Left lung (tissue), 4 donors: ENCODE measurements at regions not wholly inside any gene's neighbourhood (a gene's known extent, or its start where the extent isn't known, plus 50 kb on each side); places are given as distances from the start of the nearest gene placed in this dataset.

ENCODE experiments used
- ATAC-seq: fragments of 200-7000 bp; cut with Tn5 transposase; one replicate; pipeline ENCODE4 v1.9.1; 2020; ENCODE audit warnings: moderate library complexity
- DNase-seq, 4 donors: peaks; one replicate each; pipeline ENCODE4 v3.0.0-alpha.2; 2013 to 2020
- H3K27ac ChIP-seq, 2 donors: fragments of 200-600 bp; sonication (generic) in 1 of 2; one replicate each; pipeline versions ENCODE4 v1.5.0 to v1.8.0; 2020 to 2021
- H3K27me3 ChIP-seq, 2 donors: fragments of 200-600 bp; sonication (generic) in 1 of 2; one replicate each; pipeline versions ENCODE4 v1.5.0 to v1.8.0; 2020 to 2021
- H3K36me3 ChIP-seq, 2 donors: fragments of 200-600 bp; sonication (generic) in 1 of 2; one replicate each; pipeline versions ENCODE4 v1.5.0 to v1.8.0; 2020 to 2021
- H3K4me1 ChIP-seq, 2 donors: fragments of 200-600 bp; one replicate each; pipeline ENCODE4 v1.8.0; 2021
- H3K4me3 ChIP-seq, 2 donors: fragments of 200-600 bp; sonication (generic) in 1 of 2; one replicate each; pipeline versions ENCODE4 v1.5.0 to v1.8.0; 2020 to 2021; ENCODE audit warnings: mild to moderate bottlenecking in 1 of 2
- H3K9me3 ChIP-seq, 2 donors: fragments of 200-600 bp; sonication (generic) in 1 of 2; one replicate each; pipeline versions ENCODE4 v1.5.0 to v1.8.0; 2020 to 2021
- intact Hi-C, 2 donors: fragments of 100-400 bp; cut with DNase I; formaldehyde crosslinking; loops; one replicate each; pipeline versions ENCODE4 v1.11.2 to v1.14.2; 2022
- TF ChIP-seq, protein P1 (sequence below), 2 donors: fragments of 200-600 bp; sonication (generic) in 1 of 2; IDR thresholded peaks; one replicate each; pipeline versions ENCODE4 v1.5.0 to v1.8.0; 2021; ENCODE audit warnings: antibody characterized with exemption in 2 of 2
- donor health status: DM: no; HTN: yes; CAD: no.
- donor health status: DM: no; HTN: no; CAD: no.

- no peaks in the 10 kb centered on the region for H3K9me3 ChIP-seq
- intact Hi-C loops = no loop called here
- H3K36me3 ChIP-seq = no peaks in the 10 kb centered on the region
- no peaks in the 10 kb centered on the region for H3K4me1 ChIP-seq
- no peaks in the 10 kb centered on the region for H3K27me3 ChIP-seq
- TF ChIP-seq, protein P1, sequence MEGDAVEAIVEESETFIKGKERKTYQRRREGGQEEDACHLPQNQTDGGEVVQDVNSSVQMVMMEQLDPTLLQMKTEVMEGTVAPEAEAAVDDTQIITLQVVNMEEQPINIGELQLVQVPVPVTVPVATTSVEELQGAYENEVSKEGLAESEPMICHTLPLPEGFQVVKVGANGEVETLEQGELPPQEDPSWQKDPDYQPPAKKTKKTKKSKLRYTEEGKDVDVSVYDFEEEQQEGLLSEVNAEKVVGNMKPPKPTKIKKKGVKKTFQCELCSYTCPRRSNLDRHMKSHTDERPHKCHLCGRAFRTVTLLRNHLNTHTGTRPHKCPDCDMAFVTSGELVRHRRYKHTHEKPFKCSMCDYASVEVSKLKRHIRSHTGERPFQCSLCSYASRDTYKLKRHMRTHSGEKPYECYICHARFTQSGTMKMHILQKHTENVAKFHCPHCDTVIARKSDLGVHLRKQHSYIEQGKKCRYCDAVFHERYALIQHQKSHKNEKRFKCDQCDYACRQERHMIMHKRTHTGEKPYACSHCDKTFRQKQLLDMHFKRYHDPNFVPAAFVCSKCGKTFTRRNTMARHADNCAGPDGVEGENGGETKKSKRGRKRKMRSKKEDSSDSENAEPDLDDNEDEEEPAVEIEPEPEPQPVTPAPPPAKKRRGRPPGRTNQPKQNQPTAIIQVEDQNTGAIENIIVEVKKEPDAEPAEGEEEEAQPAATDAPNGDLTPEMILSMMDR (IDR thresholded peaks at IDR 0.05) = no peak
- no peak overlapping the region for H3K4me3 ChIP-seq
- H3K27ac ChIP-seq = no peak overlapping the region
- DNase-seq (no peak), ATAC-seq (no peak)
These were observed 314.0 kb upstream of the ANO3 start for GRCh38 chr11:26017903-26018302.

DNA sequence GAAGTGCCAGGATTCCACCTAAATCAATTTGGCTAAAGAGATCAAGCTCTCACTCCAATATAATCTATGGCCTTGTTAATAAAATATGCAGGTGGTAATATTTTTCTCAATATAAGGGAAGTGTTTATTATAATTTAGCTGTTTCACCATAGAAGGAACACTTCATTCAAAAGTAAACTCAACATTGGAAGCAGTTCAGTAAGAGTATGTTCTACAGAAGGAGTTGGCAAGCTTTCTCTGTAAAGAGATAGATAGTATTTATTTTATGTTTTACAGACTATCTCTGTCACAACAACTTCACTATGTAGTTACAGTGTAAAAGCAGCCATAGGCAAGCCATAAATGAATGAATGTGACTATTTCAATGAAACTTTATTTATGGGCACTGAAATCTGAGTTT, 313.6 kb upstream of the ANO3 start:
- no peaks in the 10 kb centered on the region for H3K27me3 ChIP-seq
- DNase-seq (peak in 2 of 4 donors; percentile 34 to 37), ATAC-seq (peak; percentile 51)
- H3K9me3 ChIP-seq = no peaks in the 10 kb centered on the region
- TF ChIP-seq, protein P1 (IDR thresholded peaks at IDR 0.05) = no peak
- H3K36me3 ChIP-seq = no peaks in the 10 kb centered on the region
- H3K4me1 ChIP-seq = no peaks in the 10 kb centered on the region
- H3K27ac ChIP-seq = no peak overlapping the region
- no peak overlapping the region for H3K4me3 ChIP-seq
- intact Hi-C loops = no loop called here

GRCh38 chr11:26019386-26019785, 312.5 kb upstream of the ANO3 start:
- Histone ChIP-seq H3K4me3 (no peak overlapping the region), H3K36me3 (no peaks in the 10 kb centered on the region), H3K9me3 (no peaks in the 10 kb centered on the region), H3K27me3 (no peaks in the 10 kb centered on the region), H3K4me1 (no peaks in the 10 kb centered on the region), H3K27ac (no peak overlapping the region)
- TF ChIP-seq, protein P1 (IDR thresholded peaks at IDR 0.05) = no peak
- intact Hi-C loops = no loop called here
- DNase-seq (no peak), ATAC-seq (no peak)

DNA sequence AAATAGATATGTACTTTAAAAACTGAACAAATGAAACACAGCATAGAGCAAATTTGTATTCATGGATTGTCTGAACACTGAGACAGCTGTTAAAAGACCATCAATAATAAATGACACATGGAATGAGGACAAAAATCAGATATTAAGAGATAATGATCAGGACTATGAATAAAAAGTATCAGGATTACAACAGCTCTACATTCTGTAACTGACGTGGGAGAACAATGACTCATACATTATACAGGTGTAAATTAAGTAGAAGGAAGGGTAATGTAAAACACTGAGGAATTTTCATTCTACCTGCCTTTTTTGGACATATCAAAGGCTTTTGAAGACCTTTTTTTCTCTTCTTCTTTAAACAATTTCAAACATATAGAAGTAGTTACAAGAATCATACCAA, 310.9 kb upstream of the ANO3 start:
- no peak overlapping the region for H3K27ac ChIP-seq
- no peak overlapping the region for H3K4me3 ChIP-seq
- no peaks in the 10 kb centered on the region for H3K27me3 ChIP-seq
- H3K4me1 ChIP-seq = no peaks in the 10 kb centered on the region
- no peak for DNase-seq
- ATAC-seq = no peak
- TF ChIP-seq, protein P1 (IDR thresholded peaks at IDR 0.05) = no peak
- H3K36me3 ChIP-seq = no peaks in the 10 kb centered on the region
- no peaks in the 10 kb centered on the region for H3K9me3 ChIP-seq
- intact Hi-C loops = no loop called here

DNA sequence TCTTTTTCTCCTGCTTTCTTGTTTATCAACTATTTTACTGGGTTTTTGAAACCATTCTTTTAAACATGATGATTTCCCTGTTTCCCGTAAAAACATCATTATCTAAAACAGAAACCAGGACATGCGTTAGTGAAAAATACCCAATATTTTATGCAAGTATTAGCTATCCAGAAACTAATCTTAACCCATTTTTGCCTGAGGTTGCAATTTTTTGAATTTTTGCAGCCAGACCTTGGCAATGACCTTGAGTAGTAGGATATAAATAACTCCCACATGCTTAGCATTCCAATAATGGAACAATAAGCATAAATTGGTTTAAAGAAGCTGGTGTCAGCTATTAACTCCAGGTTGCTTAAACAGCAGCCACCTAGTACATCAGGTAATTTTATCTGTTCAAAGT, 308.9 kb upstream of the ANO3 start:
- no peak for ATAC-seq
- H3K9me3 ChIP-seq = no peaks in the 10 kb centered on the region
- no peaks in the 10 kb centered on the region for H3K27me3 ChIP-seq
- no peaks in the 10 kb centered on the region for H3K4me1 ChIP-seq
- TF ChIP-seq, protein P1 (IDR thresholded peaks at IDR 0.05) = no peak
- H3K36me3 ChIP-seq = no peaks in the 10 kb centered on the region
- no peak overlapping the region for H3K27ac ChIP-seq
- intact Hi-C loops = no loop called here
- no peak overlapping the region for H3K4me3 ChIP-seq
- DNase-seq = no peak
